BLaER1 treated with 17β-estradiol and CSF1 and Interleukin-3, amounts not matched to agents 10 nM and 100 nM (cell line): ENCODE measurements at regions not wholly inside any gene's neighbourhood (a gene's known extent, or its start where the extent isn't known, plus 50 kb on each side); places are given as distances from the start of the nearest gene placed in this dataset.
"Not testable (repeated sequence)": the region's sequence is repeated elsewhere in the genome, so short reads cannot be mapped to it uniquely, and the experiment has no call there.

ENCODE experiments used
- H3K27ac ChIP-seq, 11 experiments: shearing (Covaris generic); formaldehyde crosslinking; 2 replicates each; pipeline ENCODE4 v1.8.1; 2022
- H3K27me3 ChIP-seq, 11 experiments: shearing (Covaris generic); formaldehyde crosslinking; 2 replicates each; pipeline ENCODE4 v1.8.1; 2022
- H3K36me3 ChIP-seq, 11 experiments: shearing (Covaris generic); formaldehyde crosslinking; 2 replicates each; pipeline ENCODE4 v1.8.1; 2022
- H3K4me1 ChIP-seq, 10 experiments: shearing (Covaris generic); formaldehyde crosslinking; 2 replicates each; pipeline ENCODE4 v1.8.1; 2022
- H3K4me2 ChIP-seq, 11 experiments: shearing (Covaris generic); formaldehyde crosslinking; 2 replicates each; pipeline ENCODE4 v1.8.1; 2022
- H3K4me3 ChIP-seq, 10 experiments: shearing (Covaris generic); formaldehyde crosslinking; 2 replicates each; pipeline ENCODE4 v1.8.1; 2022
- H3K9ac ChIP-seq, 11 experiments: shearing (Covaris generic); formaldehyde crosslinking; 2 replicates each; pipeline ENCODE4 v1.8.1; 2022
- H3K9me3 ChIP-seq, 11 experiments: shearing (Covaris generic); formaldehyde crosslinking; replicated peaks in 1 of 11; 2 replicates each; pipeline ENCODE4 v1.8.1; 2022
- H4K20me1 ChIP-seq, 11 experiments: shearing (Covaris generic); formaldehyde crosslinking; 2 replicates each; pipeline ENCODE4 v1.8.1; 2022
- Cebpa-rat ChIP-seq, 11 experiments: shearing (Covaris generic); IDR thresholded peaks; 2 replicates each; pipeline ENCODE4 v1.8.1; 2022

- H3K27me3 ChIP-seq, result no peaks in the 10 kb centered on the region
- H3K9ac ChIP-seq, result no peak overlapping the region
- H3K4me1 ChIP-seq, result no peaks in the 10 kb centered on the region
- no peak overlapping the region for H3K27ac ChIP-seq
- H4K20me1 ChIP-seq, result no peaks in the 10 kb centered on the region
- TF ChIP-seq Cebpa-rat (IDR thresholded peaks at IDR 0.05), result no peak
- no peaks in the 10 kb centered on the region for H3K36me3 ChIP-seq
- H3K4me2 ChIP-seq, result no peak overlapping the region
- no peaks in the 10 kb centered on the region for H3K9me3 ChIP-seq
- H3K4me3 ChIP-seq, result no peak overlapping the region
These were observed 1040.3 kb downstream of the SOCS6 start for GRCh38 chr18:71329114-71329513.

DNA sequence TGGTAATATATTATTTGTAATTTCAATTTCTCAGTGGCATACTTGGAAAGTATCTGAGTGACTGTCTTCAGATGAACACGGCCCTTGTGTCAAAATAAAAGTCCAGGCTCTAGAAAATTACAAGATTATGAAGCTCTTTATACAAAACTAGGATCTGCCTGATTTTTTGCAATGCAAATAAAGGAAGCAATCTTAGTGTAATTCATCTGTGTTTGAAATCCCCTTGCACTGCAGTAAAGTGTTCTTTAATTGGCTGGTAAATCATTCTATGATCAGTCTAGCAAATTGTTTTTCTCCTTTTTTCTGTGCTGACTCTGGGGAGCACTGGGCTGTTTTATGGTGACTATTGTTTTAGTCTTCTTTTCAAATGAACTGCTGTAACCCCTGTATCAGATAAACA, 1039.0 kb downstream of the SOCS6 start:
- Histone ChIP-seq H3K4me3 (no peak overlapping the region), H3K27ac (no peak overlapping the region), H3K9ac (no peak overlapping the region), H3K36me3 (no peaks in the 10 kb centered on the region), H4K20me1 (no peaks in the 10 kb centered on the region), H3K9me3 (no peaks in the 10 kb centered on the region), H3K4me1 (no peaks in the 10 kb centered on the region), H3K27me3 (no peaks in the 10 kb centered on the region), H3K4me2 (no peak overlapping the region)
- TF ChIP-seq Cebpa-rat (IDR thresholded peaks at IDR 0.05), result no peak

DNA sequence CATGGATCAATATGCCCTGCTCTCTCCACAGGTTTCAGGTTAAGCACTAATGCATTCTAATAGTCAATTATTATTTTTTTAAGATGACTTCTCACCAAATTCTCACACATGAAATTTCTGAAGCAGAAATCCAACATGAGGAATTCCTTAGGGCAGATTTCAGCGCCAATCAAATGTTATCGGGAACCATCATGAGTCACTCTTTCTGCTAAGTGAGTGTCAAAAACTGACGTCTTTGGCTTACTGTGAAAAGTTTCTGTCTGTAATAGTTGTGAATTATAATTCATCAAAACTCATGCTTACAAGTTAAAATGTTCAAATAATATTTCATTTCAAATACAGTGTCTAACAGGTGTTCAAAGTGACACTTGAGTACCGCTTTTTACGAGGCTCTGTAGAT, 1038.6 kb downstream of the SOCS6 start:
- TF ChIP-seq Cebpa-rat (IDR thresholded peaks at IDR 0.05), result no peak
- H4K20me1 ChIP-seq, result no peaks in the 10 kb centered on the region
- no peaks in the 10 kb centered on the region for H3K9me3 ChIP-seq
- no peak overlapping the region for H3K27ac ChIP-seq
- H3K4me3 ChIP-seq, result no peak overlapping the region
- H3K4me1 ChIP-seq, result no peaks in the 10 kb centered on the region
- H3K27me3 ChIP-seq, result no peaks in the 10 kb centered on the region
- no peak overlapping the region for H3K9ac ChIP-seq
- H3K36me3 ChIP-seq, result no peaks in the 10 kb centered on the region
- no peak overlapping the region for H3K4me2 ChIP-seq

GRCh38 chr18:71326826-71327225, 1038.0 kb downstream of the SOCS6 start:
- no peak overlapping the region for H3K27ac ChIP-seq
- no peak overlapping the region for H3K4me3 ChIP-seq
- no peaks in the 10 kb centered on the region for H3K36me3 ChIP-seq
- H3K4me2 ChIP-seq, result no peak overlapping the region
- no peaks in the 10 kb centered on the region for H3K4me1 ChIP-seq
- H3K27me3 ChIP-seq, result no peaks in the 10 kb centered on the region
- H3K9ac ChIP-seq, result no peak overlapping the region
- H3K9me3 ChIP-seq, result no peaks in the 10 kb centered on the region
- TF ChIP-seq Cebpa-rat (IDR thresholded peaks at IDR 0.05), result no peak
- no peaks in the 10 kb centered on the region for H4K20me1 ChIP-seq

- Histone ChIP-seq H4K20me1 (no peaks in the 10 kb centered on the region), H3K4me3 (no peak overlapping the region), H3K27ac (no peak overlapping the region), H3K9me3 (no peaks in the 10 kb centered on the region), H3K36me3 (no peaks in the 10 kb centered on the region), H3K27me3 (no peaks in the 10 kb centered on the region), H3K9ac (no peak overlapping the region), H3K4me2 (no peak overlapping the region), H3K4me1 (no peaks in the 10 kb centered on the region)
- no peak for TF ChIP-seq Cebpa-rat (IDR thresholded peaks at IDR 0.05)
These were observed 1035.5 kb downstream of the SOCS6 start for GRCh38 chr18:71324356-71324755.

GRCh38 chr18:71322201-71322600, 1033.4 kb downstream of the SOCS6 start:
- Histone ChIP-seq H3K9ac (no peak overlapping the region), H4K20me1 (no peaks in the 10 kb centered on the region), H3K4me2 (no peak overlapping the region), H3K27ac (no peak overlapping the region), H3K4me1 (no peaks in the 10 kb centered on the region), H3K27me3 (no peaks in the 10 kb centered on the region), H3K4me3 (no peak overlapping the region), H3K36me3 (no peaks in the 10 kb centered on the region), H3K9me3 (no peaks in the 10 kb centered on the region)
- no peak for TF ChIP-seq Cebpa-rat (IDR thresholded peaks at IDR 0.05)

DNA sequence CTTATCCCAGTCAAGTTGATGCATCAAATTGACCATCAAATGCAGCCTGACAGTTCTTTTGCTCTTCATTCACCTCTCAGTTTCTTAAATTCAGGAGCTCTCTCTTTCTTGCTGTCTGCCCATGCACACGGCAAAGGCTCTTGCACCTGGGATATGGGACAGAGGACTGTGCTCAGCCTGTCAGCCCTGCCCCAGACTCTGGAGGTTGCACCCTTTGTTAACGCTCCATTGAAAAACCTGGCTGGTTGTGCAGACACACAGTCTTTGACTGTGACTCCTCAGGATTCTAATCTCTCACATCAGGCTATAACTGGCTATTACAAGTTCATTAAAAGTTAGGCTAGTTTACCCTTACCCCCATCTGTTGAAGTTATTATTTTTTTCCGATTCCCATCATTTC, 1032.5 kb downstream of the SOCS6 start:
- Histone ChIP-seq H4K20me1 (no peaks in the 10 kb centered on the region), H3K4me2 (no peak overlapping the region), H3K9ac (no peak overlapping the region), H3K9me3 (no peaks in the 10 kb centered on the region), H3K4me3 (no peak overlapping the region), H3K36me3 (no peaks in the 10 kb centered on the region), H3K27me3 (no peaks in the 10 kb centered on the region), H3K27ac (no peak overlapping the region), H3K4me1 (no peaks in the 10 kb centered on the region)
- no peak for TF ChIP-seq Cebpa-rat (IDR thresholded peaks at IDR 0.05)

GRCh38 chr18:71304856-71305255, 1016.0 kb downstream of the SOCS6 start:
- H3K9ac ChIP-seq, result no peak overlapping the region
- H3K9me3 ChIP-seq, result no peaks in the 10 kb centered on the region
- H3K36me3 ChIP-seq, result no peaks in the 10 kb centered on the region
- H3K4me2 ChIP-seq, result no peak overlapping the region
- no peaks in the 10 kb centered on the region for H4K20me1 ChIP-seq
- no peaks in the 10 kb centered on the region for H3K4me1 ChIP-seq
- H3K27me3 ChIP-seq, result no peaks in the 10 kb centered on the region
- H3K27ac ChIP-seq, result no peak overlapping the region
- TF ChIP-seq Cebpa-rat (IDR thresholded peaks at IDR 0.05), result no peak
- H3K4me3 ChIP-seq, result no peak overlapping the region

- H3K9ac ChIP-seq, H3K36me3 ChIP-seq, H3K27me3 ChIP-seq, H3K27ac ChIP-seq, H3K4me1 ChIP-seq, H3K9me3 ChIP-seq, H3K4me3 ChIP-seq, H3K4me2 ChIP-seq, H4K20me1 ChIP-seq: not testable (repeated sequence)
These were observed 1014.9 kb downstream of the SOCS6 start for GRCh38 chr18:71303743-71304142.

GRCh38 chr18:71301596-71301995, 1012.8 kb downstream of the SOCS6 start:
- Histone ChIP-seq H3K36me3 (no peaks in the 10 kb centered on the region), H3K9ac (no peak overlapping the region), H3K9me3 (no peaks in the 10 kb centered on the region), H3K4me2 (no peak overlapping the region), H3K4me3 (no peak overlapping the region), H3K27me3 (no peaks in the 10 kb centered on the region), H3K27ac (no peak overlapping the region), H4K20me1 (no peaks in the 10 kb centered on the region), H3K4me1 (no peaks in the 10 kb centered on the region)
- TF ChIP-seq Cebpa-rat (IDR thresholded peaks at IDR 0.05), result no peak

DNA sequence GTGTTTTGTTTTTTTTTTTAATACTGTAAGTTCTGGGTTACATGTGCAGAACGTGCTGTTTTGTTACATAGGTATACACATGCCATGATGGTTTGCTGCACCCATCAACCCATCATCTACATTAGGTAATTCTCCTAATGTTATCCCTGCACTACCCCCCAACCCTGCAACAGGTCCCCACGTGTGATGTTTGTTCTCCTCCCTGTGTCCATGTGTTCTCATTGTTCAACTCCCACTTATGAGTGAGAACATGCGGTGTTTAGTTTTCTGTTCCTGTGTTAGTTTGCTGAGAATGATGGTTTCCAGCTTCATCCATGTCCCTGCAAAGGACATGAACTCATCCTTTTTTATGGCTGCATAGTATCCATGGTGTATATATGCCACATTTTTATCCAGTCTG, 1005.4 kb downstream of the SOCS6 start:
- not testable (repeated sequence) for H3K9ac ChIP-seq, H3K9me3 ChIP-seq, H3K36me3 ChIP-seq, H3K27me3 ChIP-seq, H3K4me3 ChIP-seq, H3K27ac ChIP-seq, H3K4me2 ChIP-seq, H3K4me1 ChIP-seq, H4K20me1 ChIP-seq
